Small intestine (tissue), 7 donors: ENCODE measurements at regions not wholly inside any gene's neighbourhood (a gene's known extent, or its start where the extent isn't known, plus 50 kb on each side); places are given as distances from the start of the nearest gene placed in this dataset.

Experiments used
- DNase-seq, 2 donors: peaks; one replicate each; pipeline versions ENCODE4 v3.0.0 to v3.0.0-alpha.2; 2013
- FAIRE-seq: peaks from 2 replicates; lab custom pipeline; 2012; peaks lifted over from hg19 to GRCh38; lab: Jason Lieb, UNC
- H3K27ac ChIP-seq, 3 donors: one replicate each; pipeline ENCODE4 v1.5.1; 2013; ENCODE audit warnings: low read length in 2 of 3, mild to moderate bottlenecking in 2 of 3, control low read depth in 1 of 3, inconsistent platforms in 1 of 3, low read depth in 1 of 3, moderate library complexity in 1 of 3
- H3K27me3 ChIP-seq, 3 donors: one replicate each; pipeline ENCODE4 v1.6.1; 2013; ENCODE audit warnings: low read length in 3 of 3, inconsistent platforms in 1 of 3; ENCODE audit not compliant: control insufficient read depth in 3 of 3, insufficient read depth in 3 of 3
- H3K36me3 ChIP-seq, 3 donors: one replicate each; pipeline ENCODE4 v1.6.1; 2013; ENCODE audit warnings: low read length in 3 of 3, inconsistent platforms in 1 of 3, low read depth in 1 of 3, mild to moderate bottlenecking in 1 of 3, moderate library complexity in 1 of 3; ENCODE audit not compliant: control insufficient read depth in 3 of 3, insufficient read depth in 2 of 3
- H3K4me1 ChIP-seq, 3 donors: one replicate each; pipeline ENCODE4 v1.6.1; 2013; ENCODE audit warnings: low read length in 2 of 3, inconsistent platforms in 1 of 3, low read depth in 1 of 3, mild to moderate bottlenecking in 1 of 3, moderate library complexity in 1 of 3; ENCODE audit not compliant: control insufficient read depth in 3 of 3, insufficient read depth in 2 of 3
- H3K4me3 ChIP-seq, 3 donors: one replicate each; pipeline ENCODE4 v1.5.1; 2013; ENCODE audit warnings: low read length in 3 of 3, control low read depth in 1 of 3, inconsistent platforms in 1 of 3, low read depth in 1 of 3, mild to moderate bottlenecking in 1 of 3, moderate library complexity in 1 of 3
- H3K9me3 ChIP-seq, 2 donors: one replicate each; pipeline ENCODE4 v1.6.1; 2013; ENCODE audit warnings: low read depth in 1 of 2, low read length in 1 of 2; ENCODE audit not compliant: control insufficient read depth in 2 of 2, insufficient read depth in 1 of 2
- WGBS, 3 donors: extraction: QIAGEN DNeasy Blood & Tissue Kit; methylation state at CpG; one replicate each; pipeline ENCODE4 v1.1.7; 2013; 5-methylcytosine and 5-hydroxymethylcytosine counted together
- donor health status: healthy with polysubstance abuse.
- donor health status: control.
- donor health status: control.
- donor health status: Bipolar disorder and iron deficiency.
- donor health status: healthy.

- Histone ChIP-seq H3K27me3 (no peaks in the 10 kb centered on the region), H3K36me3 (no peaks in the 10 kb centered on the region), H3K4me3 (no peak overlapping the region), H3K9me3 (no peaks in the 10 kb centered on the region), H3K4me1 (no peaks in the 10 kb centered on the region), H3K27ac (no peak overlapping the region)
- no peak for FAIRE-seq
- no peak for DNase-seq
Measured at GRCh38 chr5:91977579-91977978, 594.5 kb upstream of the ARRDC3 start.

- FAIRE-seq, result no peak
- 62 to 72% (median 63%) methylated on average over 3 of the region's 3 CpGs for WGBS, 3 donors
Measured at GRCh38 chr5:91976451-91976850, 593.3 kb upstream of the ARRDC3 start.

DNA sequence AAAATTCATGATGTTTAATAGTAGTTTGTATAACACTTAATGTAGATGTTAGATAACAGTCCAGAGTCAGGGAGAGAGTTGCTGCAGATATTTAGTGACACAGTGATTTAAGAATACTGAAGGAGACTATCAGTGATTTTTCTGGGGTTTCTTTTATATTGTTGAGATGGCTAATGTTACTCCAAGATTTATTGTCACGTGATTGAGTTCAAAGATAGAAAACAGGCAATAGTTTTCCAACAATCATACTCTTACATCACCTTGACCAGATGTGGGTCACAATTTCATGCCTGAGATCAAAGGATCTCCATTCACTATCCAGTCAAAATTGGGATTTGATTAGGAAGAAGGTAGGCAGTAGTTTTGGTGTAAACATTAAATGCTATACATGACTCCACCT lies 580.0 kb upstream of the ARRDC3 start:
- Histone ChIP-seq H3K36me3 (no peaks in the 10 kb centered on the region), H3K4me1 (no peaks in the 10 kb centered on the region), H3K9me3 (no peaks in the 10 kb centered on the region), H3K27me3 (no peaks in the 10 kb centered on the region), H3K4me3 (no peak overlapping the region), H3K27ac (no peak overlapping the region)
- DNase-seq, result no peak
- FAIRE-seq, result no peak
- WGBS, 3 donors, result 74 to 90% (median 81%) methylated on average over 1 of the region's 1 CpG

More at GRCh38 chr5:91976451-91976850, 593.3 kb upstream of the ARRDC3 start:
- Histone ChIP-seq H3K9me3 (no peaks in the 10 kb centered on the region), H3K27ac (no peak overlapping the region), H3K36me3 (no peaks in the 10 kb centered on the region), H3K4me3 (no peak overlapping the region), H3K4me1 (no peaks in the 10 kb centered on the region), H3K27me3 (no peaks in the 10 kb centered on the region)
- DNase-seq, result no peak

GRCh38 chr5:91957666-91958065 lies 574.5 kb upstream of the ARRDC3 start:
- Histone ChIP-seq H3K9me3 (no peaks in the 10 kb centered on the region), H3K36me3 (no peaks in the 10 kb centered on the region), H3K27ac (no peak overlapping the region), H3K27me3 (no peaks in the 10 kb centered on the region), H3K4me1 (no peaks in the 10 kb centered on the region), H3K4me3 (no peak overlapping the region)
- 81 to 82% (median 81%) methylated on average over 1 of the region's 1 CpG for WGBS, 3 donors
- DNase-seq, result no peak
- FAIRE-seq, result no peak

- DNase-seq (no peak), FAIRE-seq (no peak)
- 67 to 78% (median 74%) methylated on average over 1 of the region's 1 CpG for WGBS, 3 donors
- Histone ChIP-seq H3K27ac (no peak overlapping the region), H3K4me3 (no peak overlapping the region), H3K4me1 (no peaks in the 10 kb centered on the region), H3K36me3 (no peaks in the 10 kb centered on the region), H3K9me3 (no peaks in the 10 kb centered on the region), H3K27me3 (no peaks in the 10 kb centered on the region)
Measured at GRCh38 chr5:91956738-91957137, 573.6 kb upstream of the ARRDC3 start.

GRCh38 chr5:91955610-91956009 lies 572.5 kb upstream of the ARRDC3 start:
- DNase-seq (no peak), FAIRE-seq (no peak)
- Histone ChIP-seq H3K27ac (no peak overlapping the region), H3K4me1 (no peaks in the 10 kb centered on the region), H3K27me3 (no peaks in the 10 kb centered on the region), H3K4me3 (no peak overlapping the region), H3K36me3 (no peaks in the 10 kb centered on the region), H3K9me3 (no peaks in the 10 kb centered on the region)
- 5 to 20% (median 7%) methylated on average over 2 of the region's 2 CpGs for WGBS, 3 donors

- H3K9me3 ChIP-seq, result no peaks in the 10 kb centered on the region
- no peak for DNase-seq
- H3K4me3 ChIP-seq, result no peak overlapping the region
- no peaks in the 10 kb centered on the region for H3K36me3 ChIP-seq
- H3K4me1 ChIP-seq, result no peaks in the 10 kb centered on the region
- no peak overlapping the region for H3K27ac ChIP-seq
- FAIRE-seq, result no peak
- H3K27me3 ChIP-seq, result no peaks in the 10 kb centered on the region
Measured at GRCh38 chr5:91954136-91954535, 571.0 kb upstream of the ARRDC3 start.

GRCh38 chr5:91950328-91950727 lies 567.2 kb upstream of the ARRDC3 start:
- WGBS, 3 donors, result 61 to 82% (median 61%) methylated on average over 2 of the region's 2 CpGs
- no peak overlapping the region for H3K27ac ChIP-seq

GRCh38 chr5:91946870-91947269 lies 563.8 kb upstream of the ARRDC3 start:
- FAIRE-seq (no peak), DNase-seq (no peak)
- H3K4me3 ChIP-seq, result no peak overlapping the region
- H3K27me3 ChIP-seq, result no peaks in the 10 kb centered on the region
- H3K36me3 ChIP-seq, result no peaks in the 10 kb centered on the region
- H3K9me3 ChIP-seq, result no peaks in the 10 kb centered on the region
- WGBS, 3 donors, result 62 to 64% (median 64%) methylated on average over 4 of the region's 4 CpGs
- no peak overlapping the region for H3K27ac ChIP-seq
- no peaks in the 10 kb centered on the region for H3K4me1 ChIP-seq

More at GRCh38 chr5:91950328-91950727, 567.2 kb upstream of the ARRDC3 start:
- DNase-seq (no peak), FAIRE-seq (no peak)
- Histone ChIP-seq H3K9me3 (no peaks in the 10 kb centered on the region), H3K36me3 (no peaks in the 10 kb centered on the region), H3K27me3 (no peaks in the 10 kb centered on the region), H3K4me3 (no peak overlapping the region), H3K4me1 (no peaks in the 10 kb centered on the region)
